Femur (tissue), 1 donor: ENCODE measurements at regions not wholly inside any gene's neighbourhood (a gene's known extent, or its start where the extent isn't known, plus 50 kb on each side); places are given as distances from the start of the nearest gene placed in this dataset.

Source experiments
- DNase-seq: peaks from one replicate; pipeline ENCODE4 v3.0.0-alpha.2; 2017

- no peak for DNase-seq
These were observed 51.4 kb upstream of the SEC61G start for GRCh38 chr7:54810401-54810800.

DNA sequence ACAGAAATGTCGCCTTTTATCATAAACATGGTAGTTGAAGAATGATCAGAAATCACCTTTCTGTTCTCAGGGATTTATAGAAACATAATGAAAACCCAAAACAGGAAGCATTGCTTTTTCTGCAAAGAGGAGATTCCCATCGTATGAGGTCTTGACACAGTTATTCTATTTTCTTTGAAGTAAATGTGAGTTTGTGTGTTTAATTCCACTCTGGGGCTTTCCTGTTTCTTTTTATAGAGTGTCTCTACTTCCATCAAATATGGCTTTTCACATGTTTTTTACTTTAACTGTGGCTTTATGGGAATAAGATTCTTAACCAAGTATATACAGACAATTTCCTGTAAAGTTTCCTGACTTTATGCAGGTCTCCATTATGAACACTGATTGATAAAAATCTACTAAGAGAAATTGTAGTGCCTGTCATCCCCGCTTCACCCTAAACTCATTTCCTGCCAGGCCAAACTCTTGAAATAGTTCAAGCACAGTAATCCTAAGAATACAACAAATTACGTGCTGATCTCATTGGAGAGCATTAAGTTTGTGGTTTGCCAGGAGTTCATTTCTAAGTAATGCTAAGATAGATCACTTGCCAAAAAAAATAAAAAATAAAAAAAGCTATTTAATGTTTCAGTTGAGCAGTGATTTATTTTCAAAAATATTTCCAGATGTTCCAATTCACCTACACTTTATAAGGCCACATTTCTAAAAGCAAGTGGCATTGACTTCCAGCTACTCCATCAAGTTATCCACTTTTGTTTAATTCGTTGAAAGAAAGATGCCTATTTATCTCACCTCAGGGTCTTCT is 52.2 kb upstream of the SEC61G start:
- DNase-seq = no peak

GRCh38 chr7:54811846-54812254 is 52.8 kb upstream of the SEC61G start:
- DNase-seq = no peak

GRCh38 chr7:54812756-54813322 is 53.8 kb upstream of the SEC61G start:
- no peak for DNase-seq

- DNase-seq = peak; percentile 40
These were observed 54.4 kb upstream of the SEC61G start for GRCh38 chr7:54813398-54813797.

DNA sequence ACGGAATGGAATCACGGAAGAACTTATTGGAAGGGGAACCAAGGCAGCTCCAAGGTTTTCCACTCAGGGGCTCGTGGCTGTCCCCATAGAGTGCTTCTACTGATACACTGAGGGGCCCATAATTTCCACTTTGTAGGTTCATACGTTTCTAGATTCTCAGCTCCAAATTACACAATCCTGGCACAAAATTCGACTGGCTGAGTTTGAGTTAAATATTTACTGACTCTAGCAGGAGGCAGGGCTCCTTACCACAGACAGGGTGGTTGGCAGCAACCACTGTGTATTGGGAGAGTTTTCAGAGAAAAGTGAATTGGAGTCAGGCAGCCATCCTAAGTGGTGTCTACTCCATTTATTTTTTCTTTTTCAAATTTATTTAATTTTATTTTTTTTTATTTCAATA is 55.4 kb upstream of the SEC61G start:
- no peak for DNase-seq

GRCh38 chr7:54817152-54817551 is 58.1 kb upstream of the SEC61G start:
- DNase-seq = no peak

DNA sequence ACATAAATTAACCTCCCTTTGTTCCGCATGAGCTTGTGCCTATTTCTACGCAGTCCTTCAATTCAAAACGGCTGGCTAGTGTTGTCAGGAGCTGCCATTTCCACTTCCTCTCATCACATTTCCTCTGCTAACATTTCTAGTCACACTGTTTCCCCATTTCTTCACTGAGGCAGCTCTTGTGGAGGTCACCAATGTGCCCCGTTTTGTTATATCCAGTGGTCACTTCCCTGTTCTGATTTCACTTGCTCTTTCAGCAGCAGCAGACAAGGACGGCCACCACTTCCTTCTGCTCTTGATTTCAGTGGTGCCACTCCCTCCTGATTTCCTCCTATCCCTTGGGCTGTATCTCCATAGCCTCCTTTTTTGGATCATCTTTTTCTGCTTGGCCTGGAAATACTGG is 64.8 kb upstream of the SEC61G start:
- no peak for DNase-seq

GRCh38 chr7:54824655-54825054 is 65.6 kb upstream of the SEC61G start:
- no peak for DNase-seq

DNA sequence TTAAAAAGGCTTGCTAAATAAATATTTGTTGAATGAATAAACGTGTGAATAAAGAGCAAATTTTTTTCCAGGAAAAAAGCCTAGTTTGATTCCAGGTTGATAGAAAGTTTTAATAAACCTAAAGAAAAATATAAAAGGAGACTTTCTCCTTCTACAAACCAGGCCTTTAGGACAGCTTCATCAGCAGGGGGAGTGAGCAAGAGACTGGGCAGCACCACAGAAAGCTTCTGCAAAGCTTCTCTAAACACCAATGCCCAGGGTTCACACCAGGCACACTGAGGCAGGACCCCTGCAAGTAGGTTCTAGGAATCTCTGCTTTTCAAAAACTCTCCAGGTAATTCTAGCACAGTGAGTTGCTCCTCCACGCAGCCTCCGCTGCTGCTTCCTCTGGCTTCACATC is 66.4 kb upstream of the SEC61G start:
- no peak for DNase-seq

- DNase-seq = no peak
These were observed 68.7 kb upstream of the SEC61G start for GRCh38 chr7:54827734-54828133.

- DNase-seq = no peak
These were observed 72.1 kb upstream of the SEC61G start for GRCh38 chr7:54831046-54831643.

- DNase-seq = no peak
These were observed 72.7 kb upstream of the SEC61G start for GRCh38 chr7:54831644-54832095.

GRCh38 chr7:54833001-54833467 is 74.0 kb upstream of the SEC61G start:
- no peak for DNase-seq

DNA sequence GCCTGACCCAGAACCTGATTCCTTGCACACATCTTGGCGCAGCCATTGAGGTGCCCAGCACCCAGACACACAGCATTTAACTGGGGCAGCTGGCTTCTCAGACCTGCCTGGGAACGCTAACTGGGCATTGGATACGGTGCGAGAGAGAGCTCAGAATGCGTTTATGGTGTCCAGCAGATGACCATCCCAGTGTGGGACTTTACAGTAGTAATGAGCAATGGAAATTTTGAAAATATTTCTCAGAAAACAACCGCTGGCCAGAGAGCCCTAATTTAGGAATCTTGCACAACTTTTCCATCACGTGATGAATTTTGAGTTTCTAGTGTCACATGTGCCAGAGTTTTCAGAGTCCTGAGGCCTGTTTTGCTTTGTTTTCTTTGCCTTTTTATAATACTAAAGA is 78.2 kb upstream of the SEC61G start:
- peak; percentile 37 for DNase-seq

DNA sequence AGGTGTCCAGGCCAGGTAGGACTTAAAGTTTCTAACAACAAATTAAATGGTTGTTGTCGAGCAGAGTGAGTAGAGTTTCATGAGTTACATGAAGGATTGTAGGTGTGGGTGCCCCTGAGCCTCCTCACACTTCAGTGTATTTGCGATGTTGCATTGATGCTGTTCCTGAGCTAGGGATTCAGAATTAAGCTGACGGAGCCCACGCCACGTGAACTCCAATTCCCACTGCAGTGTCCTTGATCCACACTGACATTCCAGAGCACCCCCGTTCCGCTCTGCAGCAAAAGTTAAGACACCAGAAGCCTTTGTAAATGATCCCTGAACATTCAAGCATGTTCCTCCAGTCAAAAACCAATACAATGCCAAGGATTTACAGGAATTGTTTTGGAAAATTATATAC is 78.8 kb upstream of the SEC61G start:
- no peak for DNase-seq

GRCh38 chr7:54838175-54838910 is 79.3 kb upstream of the SEC61G start:
- DNase-seq = no peak

- peak; percentile 76 for DNase-seq
These were observed 80.7 kb upstream of the SEC61G start for GRCh38 chr7:54839575-54840213.

- DNase-seq = peak; percentile 62
These were observed 83.0 kb upstream of the SEC61G start for GRCh38 chr7:54841772-54842697.

GRCh38 chr7:54843841-54844355 is 84.9 kb upstream of the SEC61G start:
- no peak for DNase-seq

GRCh38 chr7:54846273-54846672 is 87.3 kb upstream of the SEC61G start:
- DNase-seq = no peak
